Left cardiac atrium (tissue), 4 donors: ENCODE measurements at regions not wholly inside any gene's neighbourhood (a gene's known extent, or its start where the extent isn't known, plus 50 kb on each side); places are given as distances from the start of the nearest gene placed in this dataset.
"Not testable (repeated sequence)": the region's sequence is repeated elsewhere in the genome, so short reads cannot be mapped to it uniquely, and the experiment has no call there.

ENCODE experiments used
- ATAC-seq, 2 donors: fragments of 200-7000 bp; cut with Tn5 transposase; one replicate each; pipeline ENCODE4 v1.9.1; 2020; ENCODE audit warnings: mild to moderate bottlenecking in 2 of 2, moderate library complexity in 2 of 2
- DNase-seq: peaks from one replicate; pipeline ENCODE4 v3.0.0-alpha.2; 2020
- intact Hi-C, 2 donors: fragments of 100-400 bp; cut with DNase I; formaldehyde crosslinking; loops; one replicate each; pipeline versions ENCODE4 v1.14.1 to v1.15.1; 2022 to 2023
- microRNA-seq, 2 donors: library from miRNA; unstranded; fragments of <30 nt; microRNA quantifications; one replicate each; pipeline ENCODE4 v1.2.0, GENCODE V29; 2020
- donor health status: DM: no; HTN: yes; CAD: no.
- donor health status: DM: no; HTN: yes; CAD: no; lungs with severe emphysema.
- donor health status: DM: yes; HTN: yes; CAD: no.
- donor health status: Dilated cardiomyopathy.

- intact Hi-C loops: no loop called here
- ATAC-seq (no peak), DNase-seq (no peak)
Measured at GRCh38 chrX:2581296-2581695, 80.5 kb upstream of the DHRSX start.

GRCh38 chrX:2578864-2579263, 78.1 kb upstream of the DHRSX start:
- ATAC-seq: no peak
- intact Hi-C loops: no loop called here
- no peak for DNase-seq

- intact Hi-C loops: no loop called here
- no peak for ATAC-seq
Measured at GRCh38 chrX:2577844-2578466, 77.2 kb upstream of the DHRSX start.

GRCh38 chrX:2576793-2577192, 76.0 kb upstream of the DHRSX start:
- ATAC-seq: no peak
- DNase-seq: no peak
- intact Hi-C loops: no loop called here

More at GRCh38 chrX:2577844-2578466, 77.2 kb upstream of the DHRSX start:
- DNase-seq: no peak

- DNase-seq (no peak), ATAC-seq (no peak)
- intact Hi-C loops: no loop called here
Measured at GRCh38 chrX:2574271-2574670, 73.5 kb upstream of the DHRSX start.

- intact Hi-C loops: no loop called here
- ATAC-seq (no peak), DNase-seq (no peak)
Measured at GRCh38 chrX:2572740-2573139, 72.0 kb upstream of the DHRSX start.

GRCh38 chrX:2568125-2568524, 67.3 kb upstream of the DHRSX start:
- ATAC-seq (no peak), DNase-seq (no peak)
- intact Hi-C loops: no loop called here

- intact Hi-C loops: no loop called here
- no peak for ATAC-seq
- no peak for DNase-seq
Measured at GRCh38 chrX:2566055-2566454, 65.3 kb upstream of the DHRSX start.

GRCh38 chrX:2561456-2561855, 60.7 kb upstream of the DHRSX start:
- intact Hi-C loops: no loop called here
- ATAC-seq (no peak), DNase-seq (no peak)

GRCh38 chrX:2559124-2559523, 58.3 kb upstream of the DHRSX start:
- ATAC-seq (peak in 1 of 2 donors; percentile 52), DNase-seq (no peak)
- intact Hi-C loops: no loop called here

- no peak for DNase-seq
- intact Hi-C loops: no loop called here
- no peak for ATAC-seq
Measured at GRCh38 chrX:2554891-2555290, 54.1 kb upstream of the DHRSX start.

- intact Hi-C loops, DNase-seq, ATAC-seq: not testable (repeated sequence)
Measured at GRCh38 chrX:2554066-2554465, 53.3 kb upstream of the DHRSX start.

GRCh38 chrX:2552621-2553201, 51.9 kb upstream of the DHRSX start:
- ATAC-seq (no peak), DNase-seq (no peak)
- intact Hi-C loops: no loop called here

- intact Hi-C loops: no loop called here
- DNase-seq (no peak), ATAC-seq (no peak)
Measured at GRCh38 chrX:2550328-2551020, 49.7 kb upstream of the DHRSX start.

Small RNAs in the stretch of these regions (microRNA-seq; reads per million reads assigned to microRNA genes)
- 0 reads per million in 2 donors for gene MIR6089
